ENCODE measurements at regions not wholly inside any gene's neighbourhood (a gene's known extent, or its start where the extent isn't known, plus 50 kb on each side); places are given as distances from the start of the nearest gene placed in this dataset.
"Not testable (repeated sequence)": the region's sequence is repeated elsewhere in the genome, so short reads cannot be mapped to it uniquely, and the experiment has no call there.

DNA sequence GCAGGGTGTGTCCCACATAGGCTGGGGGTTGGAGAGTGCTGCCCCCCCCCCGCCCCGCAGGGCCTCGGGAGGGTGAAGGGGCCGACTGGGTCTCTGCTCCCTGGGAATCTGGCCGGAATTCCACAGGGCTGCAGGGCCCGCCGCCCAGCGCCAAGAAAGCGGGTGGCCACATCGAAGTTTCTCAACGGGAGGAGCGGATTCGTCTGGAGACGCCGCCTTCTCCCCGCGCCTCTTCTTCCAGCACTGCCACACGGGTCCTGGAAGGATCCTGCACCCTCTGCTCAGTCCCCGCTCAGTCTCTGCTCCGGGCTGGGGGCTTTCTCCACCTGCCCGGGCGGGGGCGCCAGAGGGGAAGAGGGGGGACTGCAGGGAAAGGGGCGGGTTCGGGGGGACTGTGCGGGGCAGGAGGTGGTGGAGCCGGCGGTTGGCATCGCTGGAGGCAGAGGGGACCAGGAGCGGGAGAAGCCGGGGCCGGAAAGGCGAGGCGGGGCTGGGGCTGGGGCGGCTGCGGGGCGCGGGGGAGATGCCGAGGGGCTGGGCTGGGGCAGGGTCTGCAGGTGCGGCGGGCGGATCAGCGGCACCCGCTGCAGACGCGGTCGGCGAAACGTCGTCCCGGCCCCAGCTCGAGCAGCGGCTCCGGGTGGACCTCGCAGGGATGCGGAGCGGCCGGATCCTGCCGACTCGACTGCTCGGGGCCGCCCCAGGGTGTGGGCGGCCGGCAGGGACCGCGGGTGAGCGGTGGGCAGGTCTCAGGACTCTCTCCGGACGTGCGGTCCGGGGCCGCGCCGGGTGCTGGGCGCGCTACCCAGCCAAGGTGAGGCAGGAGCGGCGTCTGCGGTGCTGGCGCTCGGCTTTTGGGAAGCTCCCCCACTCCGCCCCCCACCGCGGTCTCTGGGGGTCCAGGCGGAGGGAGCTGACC, 811.4 kb upstream of the TMEM132C start:
- peak; percentile 51 for DNase-seq (ENCODE audit: low spot score)
- in situ Hi-C loops (cut with HindIII; ENCODE audit: low sequenced_read_pairs) = no loop called here

GRCh38 chr12:127457726-127458125, 809.2 kb upstream of the TMEM132C start:
- peak; percentile 81 for DNase-seq (ENCODE audit: low spot score)
- in situ Hi-C loops (cut with HindIII; ENCODE audit: low sequenced_read_pairs) = no loop called here

- no peak for DNase-seq (ENCODE audit: low spot score)
- in situ Hi-C loops (cut with HindIII; ENCODE audit: low sequenced_read_pairs) = no loop called here
Measured at GRCh38 chr12:127459166-127459565, 807.8 kb upstream of the TMEM132C start.

GRCh38 chr12:127459687-127460086, 807.3 kb upstream of the TMEM132C start:
- DNase-seq (ENCODE audit: low spot score) = no peak
- in situ Hi-C loops (cut with HindIII; ENCODE audit: low sequenced_read_pairs) = no loop called here

- in situ Hi-C loops (cut with HindIII; ENCODE audit: low sequenced_read_pairs) = no loop called here
Measured at GRCh38 chr12:127463237-127463636, 803.7 kb upstream of the TMEM132C start.

DNA sequence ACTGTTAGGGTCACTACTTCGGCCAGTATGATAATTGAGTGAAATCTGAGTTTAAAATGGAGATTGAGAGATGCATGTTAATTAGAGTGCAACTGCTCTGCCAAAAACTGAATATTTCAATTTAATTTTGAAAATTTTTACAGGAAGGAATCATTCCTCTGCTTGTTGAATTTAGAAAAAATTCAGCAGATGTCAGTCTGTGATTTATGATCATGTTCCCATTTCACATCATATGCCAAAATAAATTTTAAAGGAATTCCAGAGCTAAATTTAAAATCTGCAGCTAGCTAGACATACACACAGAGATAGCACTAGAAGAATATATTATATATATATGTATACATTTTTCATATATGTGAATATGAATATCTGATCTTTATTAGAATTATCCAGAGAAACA, 797.6 kb upstream of the TMEM132C start:
- DNase-seq (ENCODE audit: low spot score) = no peak
- in situ Hi-C loops (cut with HindIII; ENCODE audit: low sequenced_read_pairs) = no loop called here

More at GRCh38 chr12:127463237-127463636, 803.7 kb upstream of the TMEM132C start:
- no peak for DNase-seq (ENCODE audit: low spot score)

- in situ Hi-C loops (cut with HindIII; ENCODE audit: low sequenced_read_pairs) = no loop called here
- no peak for DNase-seq (ENCODE audit: low spot score)
Measured at GRCh38 chr12:127473766-127474165, 793.2 kb upstream of the TMEM132C start.

GRCh38 chr12:127479256-127479655, 787.7 kb upstream of the TMEM132C start:
- peak; percentile 5 for DNase-seq (ENCODE audit: low spot score)
- in situ Hi-C loops (cut with HindIII; ENCODE audit: low sequenced_read_pairs) = no loop called here

GRCh38 chr12:127480775-127481314, 786.1 kb upstream of the TMEM132C start:
- DNase-seq (ENCODE audit: low spot score) = no peak
- in situ Hi-C loops (cut with HindIII; ENCODE audit: low sequenced_read_pairs) = no loop called here

DNA sequence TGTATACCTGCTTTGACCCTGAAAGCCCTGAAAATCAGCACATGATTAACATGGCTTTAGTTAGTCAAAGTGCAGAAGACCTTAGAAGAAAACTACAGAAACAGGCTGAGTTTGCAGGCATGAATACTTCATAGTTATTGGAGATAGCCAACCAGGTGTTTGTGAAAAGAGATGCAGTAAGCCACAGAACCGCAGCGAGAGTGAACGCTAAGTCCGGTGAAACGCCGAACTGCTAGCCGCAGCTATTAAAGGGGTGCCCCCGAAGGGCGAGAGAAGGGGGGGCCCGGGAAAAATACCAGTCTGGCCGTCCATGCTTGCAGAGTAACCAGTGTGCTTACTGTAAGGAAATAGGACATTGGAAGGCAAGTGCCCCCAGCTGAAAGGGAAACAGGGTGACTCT, 784.0 kb upstream of the TMEM132C start:
- no peak for DNase-seq (ENCODE audit: low spot score)
- in situ Hi-C loops (cut with HindIII; ENCODE audit: low sequenced_read_pairs) = no loop called here

- in situ Hi-C loops (cut with HindIII; ENCODE audit: low sequenced_read_pairs) = no loop called here
- peak; percentile 11 for DNase-seq (ENCODE audit: low spot score)
Measured at GRCh38 chr12:127485528-127485927, 781.4 kb upstream of the TMEM132C start.

GRCh38 chr12:127487031-127487430, 779.9 kb upstream of the TMEM132C start:
- no peak for DNase-seq (ENCODE audit: low spot score)
- in situ Hi-C loops (cut with HindIII; ENCODE audit: low sequenced_read_pairs) = no loop called here

GRCh38 chr12:127489061-127489460, 777.9 kb upstream of the TMEM132C start:
- in situ Hi-C loops (cut with HindIII; ENCODE audit: low sequenced_read_pairs) = no loop called here
- DNase-seq (ENCODE audit: low spot score) = no peak

- in situ Hi-C loops (cut with HindIII; ENCODE audit: low sequenced_read_pairs) = no loop called here
Measured at GRCh38 chr12:127494961-127495915, 771.7 kb upstream of the TMEM132C start.

GRCh38 chr12:127496255-127496654, 770.7 kb upstream of the TMEM132C start:
- peak; percentile 5 for DNase-seq (ENCODE audit: low spot score)
- in situ Hi-C loops (cut with HindIII; ENCODE audit: low sequenced_read_pairs) = no loop called here

More at GRCh38 chr12:127494961-127495915, 771.7 kb upstream of the TMEM132C start:
- peak; percentile 87 for DNase-seq (ENCODE audit: low spot score)

DNA sequence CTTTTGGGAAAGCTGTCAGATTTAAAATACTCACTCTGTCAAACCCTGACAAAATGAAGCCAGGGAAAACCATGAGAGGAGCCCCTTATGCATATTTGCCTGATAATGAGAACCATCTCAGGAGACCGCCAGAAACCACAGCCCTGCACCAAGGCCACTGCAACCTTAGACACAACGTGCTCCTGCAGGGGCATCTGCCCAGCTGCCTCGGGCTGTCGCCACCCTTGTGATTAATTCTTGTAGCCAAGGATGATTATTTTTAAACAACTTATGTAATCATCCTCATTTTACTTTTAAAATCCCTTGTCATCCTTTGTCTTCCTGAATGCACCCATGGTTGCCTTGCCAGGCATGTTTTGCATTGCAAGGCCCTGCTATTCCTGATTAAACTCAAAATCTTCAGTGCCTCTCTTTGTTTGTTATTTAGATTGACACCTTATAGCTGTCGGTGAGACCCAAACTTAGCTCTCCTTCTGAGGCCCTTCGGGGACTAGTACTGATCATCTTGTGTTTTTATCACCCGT, 766.4 kb upstream of the TMEM132C start:
- in situ Hi-C loops (cut with HindIII; ENCODE audit: low sequenced_read_pairs) = no loop called here
- no peak for DNase-seq (ENCODE audit: low spot score)

- DNase-seq (ENCODE audit: low spot score) = no peak
- in situ Hi-C loops (cut with HindIII; ENCODE audit: low sequenced_read_pairs) = no loop called here
Measured at GRCh38 chr12:127501916-127502315, 765.1 kb upstream of the TMEM132C start.

- no peak for DNase-seq (ENCODE audit: low spot score)
- in situ Hi-C loops (cut with HindIII; ENCODE audit: low sequenced_read_pairs) = no loop called here
Measured at GRCh38 chr12:127503246-127503645, 763.7 kb upstream of the TMEM132C start.

- in situ Hi-C loops (cut with HindIII; ENCODE audit: low sequenced_read_pairs); DNase-seq (ENCODE audit: low spot score): not testable (repeated sequence)
Measured at GRCh38 chr12:127503996-127504395, 763.0 kb upstream of the TMEM132C start.

All from G401 (cell line).